Hematopoietic multipotent progenitor cell treated with erythropoietin and hydrocortisone succinate and interleukin-3 and kit ligand, for 6 days (in vitro differentiated cells): ENCODE measurements at regions not wholly inside any gene's neighbourhood (a gene's known extent, or its start where the extent isn't known, plus 50 kb on each side); places are given as distances from the start of the nearest gene placed in this dataset.

Experiments
- DNase-seq: peaks from one replicate; pipeline ENCODE4 v3.0.0-alpha.2; 2015

DNA sequence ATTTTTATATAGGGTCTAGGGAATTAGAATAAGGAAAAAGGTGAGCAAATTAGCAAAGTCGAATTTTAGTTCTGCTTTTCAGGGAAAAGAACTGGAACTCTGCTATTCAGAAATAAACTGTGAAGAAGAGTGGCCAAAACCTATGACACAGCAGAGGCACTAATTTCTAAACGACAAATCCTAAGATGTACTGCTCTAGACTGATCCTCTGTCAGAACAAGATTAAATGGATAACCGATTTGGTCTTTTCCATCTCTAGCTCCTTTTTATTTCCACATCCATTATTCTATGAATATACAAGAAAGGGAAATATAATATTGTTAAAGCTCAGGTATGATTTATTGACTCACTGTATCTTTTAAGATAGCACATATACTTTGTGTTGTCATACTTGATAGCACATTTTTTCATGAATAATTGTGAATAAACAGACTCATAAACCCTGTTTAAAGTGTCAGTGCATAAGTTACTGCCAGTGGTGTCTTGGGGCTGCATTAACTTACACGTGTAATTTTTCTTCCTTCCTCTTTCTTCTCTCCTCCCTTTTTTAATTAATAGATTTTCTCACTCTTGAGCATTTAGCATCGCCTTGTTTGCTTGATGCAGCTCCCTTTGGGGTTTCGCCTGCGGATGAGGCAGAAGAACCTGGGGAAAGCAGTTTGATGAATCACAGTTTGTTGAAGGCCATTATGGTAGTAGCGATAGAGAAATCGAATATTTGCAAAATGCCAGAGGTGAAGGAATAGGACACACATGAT is 496.6 kb downstream of the ADGRL2 start:
- DNase-seq, result no peak

DNA sequence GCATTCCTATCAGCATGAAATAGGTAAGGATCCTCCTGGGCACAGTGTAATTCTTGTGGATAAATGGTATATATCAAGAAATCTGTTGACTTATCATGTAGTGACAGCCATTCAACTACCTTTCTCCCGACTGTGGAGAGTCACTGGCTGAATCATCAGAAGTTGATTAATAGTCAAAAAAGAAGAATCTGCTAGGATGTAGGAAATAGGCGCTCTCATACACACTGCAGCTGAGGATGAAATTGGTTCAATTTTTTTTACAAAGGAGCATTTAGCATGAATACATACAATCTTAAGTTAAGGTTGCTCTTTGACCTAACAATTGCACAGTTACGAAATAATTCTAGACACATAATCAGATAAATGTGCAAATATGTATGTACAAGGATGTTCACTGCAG is 486.8 kb downstream of the ADGRL2 start:
- no peak for DNase-seq

DNA sequence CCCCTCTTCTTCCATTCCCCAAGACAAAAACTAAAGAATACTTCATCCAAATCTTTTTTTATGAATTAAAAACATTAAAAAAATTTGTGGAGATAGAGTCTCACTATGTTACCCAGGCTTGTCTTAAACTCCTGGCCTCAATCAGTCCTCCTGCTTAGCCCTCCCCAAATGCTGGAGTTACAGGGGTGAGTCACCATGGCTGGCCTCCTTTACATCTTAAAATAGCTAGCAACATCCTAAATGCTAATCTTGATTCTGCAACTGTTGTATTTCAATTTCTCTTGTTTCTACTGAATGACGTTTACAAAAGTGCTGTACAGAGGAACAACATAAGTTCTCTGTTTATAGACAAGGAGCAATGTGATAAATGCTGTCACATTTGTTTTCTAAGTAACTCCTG is 483.5 kb downstream of the ADGRL2 start:
- DNase-seq, result no peak

DNA sequence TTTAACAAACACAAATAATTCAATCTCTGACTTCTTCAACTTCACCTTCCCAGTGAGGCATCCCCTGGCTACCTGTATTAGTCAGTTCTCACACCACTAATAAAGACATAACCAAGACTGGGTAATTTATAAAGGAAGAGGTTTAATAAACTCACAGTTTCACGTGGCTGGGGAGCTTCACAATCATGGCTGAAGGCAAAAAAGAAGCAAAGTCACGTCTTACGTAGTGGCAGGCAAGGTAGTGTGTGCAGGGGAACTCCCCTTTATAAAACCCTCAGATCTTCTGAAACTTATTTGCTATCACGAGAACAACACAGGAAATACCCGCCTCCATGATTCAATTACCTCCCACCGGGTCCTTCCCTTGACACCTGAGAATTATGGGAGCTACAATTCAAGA is 478.5 kb downstream of the ADGRL2 start:
- DNase-seq, result no peak

DNA sequence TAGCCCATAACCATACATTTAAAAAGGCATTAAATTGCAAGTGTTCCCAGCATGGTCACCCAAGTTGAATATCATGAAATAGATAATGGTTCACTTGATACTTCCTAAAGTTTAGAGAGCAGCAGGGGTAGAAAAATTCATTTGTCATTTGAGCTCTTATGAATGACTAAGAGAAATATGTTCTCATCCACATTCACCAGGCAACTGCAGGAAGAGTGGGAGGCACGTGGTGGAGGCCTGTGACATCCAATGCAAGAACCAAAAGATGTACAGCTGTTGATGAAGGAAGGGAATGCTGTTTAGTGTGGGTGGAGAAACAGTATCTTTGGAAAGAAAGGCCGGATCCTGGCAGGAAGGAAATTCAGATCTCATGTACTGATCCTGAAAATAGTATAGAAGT is 473.1 kb downstream of the ADGRL2 start:
- no peak for DNase-seq

DNA sequence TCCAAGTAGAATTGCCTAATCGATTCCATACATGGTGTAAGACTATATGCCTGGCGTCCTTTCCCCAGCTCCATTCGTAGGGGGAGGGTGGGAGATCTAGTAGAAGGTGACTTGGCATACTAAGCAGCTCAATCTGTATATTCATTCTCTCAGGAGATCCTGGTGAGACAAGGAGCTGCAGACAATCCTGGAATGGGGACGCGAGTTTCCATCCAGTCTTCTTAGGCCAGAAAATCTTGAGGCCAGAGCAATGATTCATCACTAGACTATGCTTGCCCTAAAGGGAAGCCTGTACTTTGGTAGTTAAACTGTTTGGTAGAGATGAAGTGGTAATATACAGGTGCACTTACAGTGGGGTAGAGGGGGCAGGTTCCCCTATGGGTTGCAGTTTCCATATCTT is 468.7 kb downstream of the ADGRL2 start:
- no peak for DNase-seq

DNA sequence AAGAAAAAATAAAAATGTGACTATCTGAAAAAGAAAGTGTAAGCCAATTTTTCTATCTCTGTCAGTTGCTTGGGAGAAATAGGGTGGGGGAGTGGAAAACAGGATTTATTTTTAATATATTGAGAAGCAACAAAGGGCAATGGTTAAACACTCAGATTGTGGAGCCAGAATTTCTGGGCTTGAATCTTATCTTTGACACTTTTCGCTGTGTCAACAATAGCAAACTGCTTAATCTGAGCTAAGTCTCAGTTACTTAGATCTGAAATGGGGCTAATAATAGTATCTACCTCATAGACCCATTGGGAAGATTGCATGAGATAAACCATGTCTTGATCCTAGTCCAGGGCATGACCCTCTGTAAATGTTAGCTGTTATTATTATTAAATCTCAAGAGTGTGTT is 468.1 kb downstream of the ADGRL2 start:
- DNase-seq, result no peak

DNA sequence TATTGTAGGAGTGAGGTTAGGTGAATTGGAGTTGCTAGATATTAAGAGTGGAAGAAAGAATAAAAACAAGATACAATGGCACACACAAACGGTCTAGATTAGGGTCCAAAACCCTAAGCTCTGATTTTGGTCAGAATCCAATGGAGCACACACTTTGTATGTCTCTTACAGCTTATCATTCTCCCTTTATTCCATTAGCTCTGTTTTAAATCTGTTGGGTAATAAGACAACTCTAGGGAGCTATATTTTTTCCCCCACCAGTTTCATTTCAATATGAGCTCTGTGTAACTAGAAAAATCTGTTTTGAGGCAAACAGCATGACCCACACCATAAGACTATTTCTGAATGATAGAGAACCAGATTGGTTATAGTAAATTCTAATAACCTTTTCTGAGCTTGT is 465.6 kb downstream of the ADGRL2 start:
- no peak for DNase-seq

DNA sequence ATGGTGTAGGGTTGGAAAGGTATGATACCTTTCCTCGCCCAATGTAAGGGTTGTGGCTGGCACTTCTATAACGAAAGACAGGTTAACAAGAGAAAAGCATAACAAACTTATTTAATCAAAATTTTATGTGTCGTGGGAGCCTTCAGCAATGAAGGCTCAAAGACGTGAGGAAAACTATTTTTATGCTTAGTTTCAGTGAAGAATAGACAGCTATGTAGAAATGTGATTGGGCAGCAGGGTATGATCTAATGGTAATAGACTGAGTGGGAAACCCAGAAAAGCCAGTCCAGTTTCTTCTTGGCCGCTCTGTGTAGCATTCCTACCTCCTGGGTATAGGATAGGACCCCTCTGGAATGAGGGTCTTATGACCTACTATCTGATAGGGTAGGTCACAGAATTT is 464.7 kb downstream of the ADGRL2 start:
- DNase-seq, result no peak

DNA sequence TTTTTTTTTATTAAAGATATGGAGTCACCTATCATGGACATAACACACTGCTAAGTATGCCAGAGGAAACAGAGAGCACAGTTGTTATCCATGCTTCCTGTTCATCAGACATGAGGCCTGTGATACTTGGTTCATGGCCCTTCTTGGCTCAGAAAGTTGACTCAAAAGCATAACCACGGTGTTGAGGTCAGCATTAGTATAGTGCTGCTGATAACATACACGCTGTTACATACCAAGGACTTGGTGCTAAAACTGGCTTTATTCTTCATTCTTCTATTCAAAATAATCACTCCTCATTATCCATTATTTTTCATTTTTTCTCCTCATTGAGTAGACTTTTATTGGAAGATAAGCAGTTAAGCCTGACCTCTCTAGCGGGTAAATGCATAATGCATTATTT is 464.1 kb downstream of the ADGRL2 start:
- DNase-seq, result no peak

DNA sequence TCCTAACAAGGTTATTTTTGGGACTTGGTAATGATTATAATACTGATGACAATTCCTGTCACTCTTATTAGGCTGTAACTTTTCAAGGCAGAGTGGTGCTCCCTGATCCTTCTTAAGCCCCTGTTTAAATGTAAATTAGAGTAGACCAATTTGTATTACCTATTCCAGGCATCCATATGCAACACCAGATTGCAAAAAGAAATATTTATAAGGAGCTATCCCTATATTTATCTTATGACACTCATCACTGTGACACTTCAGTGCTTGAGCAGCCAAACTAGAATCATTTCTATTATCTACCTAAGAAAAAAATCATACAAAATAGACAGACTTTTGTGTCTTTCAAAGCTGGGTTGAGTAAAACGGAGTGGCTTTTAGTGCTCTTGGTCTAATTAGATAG is 462.7 kb downstream of the ADGRL2 start:
- DNase-seq, result no peak

DNA sequence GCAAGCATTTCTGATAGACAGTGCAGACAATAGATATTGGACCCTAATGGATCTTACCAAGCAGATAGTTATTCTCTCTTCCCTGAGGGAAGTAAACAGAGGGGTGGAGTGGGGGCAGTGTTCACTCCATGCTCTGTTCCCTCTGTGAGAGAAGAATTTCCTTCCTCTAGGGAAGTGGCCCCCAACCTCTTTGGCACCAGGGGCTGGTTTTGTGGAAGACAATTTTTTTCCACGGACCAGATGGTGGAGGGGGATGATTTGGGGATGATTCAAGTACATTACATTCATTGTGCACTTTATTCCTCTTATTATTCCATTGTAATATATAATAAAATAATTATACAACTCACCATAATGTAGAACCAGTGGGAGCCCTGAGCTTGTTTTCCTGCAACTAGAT is 459.9 kb downstream of the ADGRL2 start:
- no peak for DNase-seq

DNA sequence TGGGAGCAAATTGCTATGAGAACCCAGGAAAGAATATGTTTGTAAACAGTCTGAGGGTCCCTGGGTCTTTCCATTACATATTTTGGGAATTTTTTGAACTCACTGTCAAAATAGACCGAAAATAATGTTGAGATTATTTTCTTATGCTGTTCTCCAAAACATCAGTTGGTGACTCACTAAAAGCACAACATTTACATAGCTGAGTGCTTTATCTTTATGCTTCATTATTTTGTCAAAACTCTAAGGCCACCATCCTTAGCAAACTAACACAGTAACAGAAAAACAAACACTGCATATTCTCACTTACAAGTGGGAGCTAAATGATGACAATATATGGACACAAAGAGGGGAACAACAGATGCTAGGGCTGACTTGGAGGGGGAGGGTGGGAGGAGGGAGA is 459.3 kb downstream of the ADGRL2 start:
- DNase-seq, result no peak

DNA sequence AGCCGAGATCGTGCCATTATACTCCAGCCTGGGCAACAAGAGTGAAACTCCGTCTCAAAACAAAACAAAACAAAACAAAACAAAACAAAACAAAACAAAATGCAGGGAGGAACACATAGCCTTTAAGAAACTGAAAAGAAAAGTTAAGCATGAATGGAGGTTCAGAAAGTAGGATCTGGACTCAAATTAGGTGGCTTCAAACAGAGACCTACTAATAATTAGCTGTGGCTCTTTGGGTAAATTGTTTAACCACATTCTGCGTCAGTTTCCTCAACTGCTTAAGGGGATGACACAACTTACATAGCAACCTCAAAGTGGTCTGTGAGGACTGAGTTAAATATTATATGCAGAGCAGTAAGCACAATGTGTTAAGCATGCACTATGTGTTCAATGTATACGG is 458.2 kb downstream of the ADGRL2 start:
- DNase-seq, result no peak

DNA sequence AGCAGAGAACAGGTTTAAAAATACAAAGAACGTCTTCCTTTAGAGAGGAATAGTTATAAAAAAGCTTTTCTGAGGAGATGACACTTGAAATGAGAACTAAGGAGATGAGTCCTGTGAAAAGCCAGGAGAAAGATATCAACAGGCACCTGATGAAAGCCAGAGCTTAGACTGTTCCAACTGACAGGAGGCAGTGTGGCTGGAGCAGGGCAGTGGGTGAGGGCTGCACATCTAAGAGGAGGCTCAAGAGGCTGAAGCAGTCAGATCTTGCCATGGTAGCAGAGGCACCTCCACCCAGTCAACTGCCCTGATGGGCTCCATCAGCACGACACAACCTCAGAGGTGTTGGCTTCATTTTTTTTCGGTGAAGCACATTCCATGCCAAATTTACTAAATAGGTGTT is 445.3 kb downstream of the ADGRL2 start:
- DNase-seq, result no peak

DNA sequence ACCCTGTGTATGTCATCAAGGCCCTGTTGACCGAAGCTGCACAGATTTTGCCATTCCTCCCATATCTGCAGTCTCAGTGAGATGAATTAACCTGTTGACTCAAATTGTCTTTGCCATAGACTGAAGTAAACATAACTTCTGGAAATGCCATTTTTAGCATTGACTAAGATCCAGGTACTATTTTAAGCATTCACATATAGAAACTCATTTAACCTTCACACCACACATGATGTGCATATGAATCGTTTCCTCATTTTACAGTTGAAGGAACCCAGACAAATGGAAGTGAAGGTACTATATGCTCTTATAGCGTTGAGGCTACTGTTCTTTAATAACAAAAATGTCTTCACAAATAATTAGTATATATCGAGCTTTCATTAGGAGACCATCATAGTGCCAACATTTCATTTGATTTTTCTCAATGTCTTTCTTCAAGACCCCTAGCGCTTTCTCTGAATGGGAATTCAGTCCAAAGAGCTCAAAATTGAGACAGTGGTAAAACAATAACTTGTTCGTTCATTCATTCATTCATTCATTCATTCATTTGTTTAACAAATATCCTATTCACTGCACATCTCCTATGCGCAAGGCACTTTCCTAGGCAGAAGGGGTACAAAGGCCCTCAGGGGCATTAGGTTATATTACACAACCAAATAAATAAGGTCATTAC is 444.7 kb downstream of the ADGRL2 start:
- no peak for DNase-seq

DNA sequence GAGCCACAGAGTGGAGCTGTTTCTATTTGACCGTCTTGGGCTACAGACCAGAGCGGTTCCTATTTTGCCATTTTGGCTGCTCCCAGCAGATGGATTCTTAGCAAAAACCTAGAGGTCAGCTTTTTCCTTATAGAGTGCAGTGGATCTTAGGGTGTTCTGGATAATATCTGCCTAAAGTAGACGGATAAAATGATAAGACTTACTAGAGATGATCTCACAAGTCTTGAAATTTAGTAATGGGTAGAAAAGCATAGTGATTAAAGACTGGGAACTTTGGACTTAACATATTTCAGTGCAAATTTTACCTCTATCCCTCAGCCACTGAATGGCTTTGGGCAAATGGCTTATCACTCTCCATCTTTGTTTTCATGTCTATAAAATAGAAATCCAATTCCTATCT is 439.8 kb downstream of the ADGRL2 start:
- DNase-seq, result no peak

DNA sequence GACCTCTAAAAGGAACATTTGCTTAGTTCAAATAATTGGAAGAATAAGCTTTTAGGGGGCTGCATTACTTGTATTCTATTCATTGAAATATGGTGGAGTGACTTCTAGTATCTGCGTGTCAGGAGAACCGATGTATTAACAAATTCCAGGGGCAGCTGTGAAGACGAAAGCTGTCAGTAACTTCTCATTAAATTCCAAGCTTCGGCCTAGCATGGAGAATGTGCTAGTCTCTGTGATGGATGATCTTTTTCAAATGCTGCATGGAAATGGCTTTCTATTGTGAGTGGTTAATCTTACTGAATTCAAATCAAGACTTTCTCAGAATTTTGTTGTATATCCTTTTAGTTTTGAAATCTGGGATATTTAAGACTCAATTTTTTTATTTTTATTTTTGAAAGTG is 429.9 kb downstream of the ADGRL2 start:
- no peak for DNase-seq

DNA sequence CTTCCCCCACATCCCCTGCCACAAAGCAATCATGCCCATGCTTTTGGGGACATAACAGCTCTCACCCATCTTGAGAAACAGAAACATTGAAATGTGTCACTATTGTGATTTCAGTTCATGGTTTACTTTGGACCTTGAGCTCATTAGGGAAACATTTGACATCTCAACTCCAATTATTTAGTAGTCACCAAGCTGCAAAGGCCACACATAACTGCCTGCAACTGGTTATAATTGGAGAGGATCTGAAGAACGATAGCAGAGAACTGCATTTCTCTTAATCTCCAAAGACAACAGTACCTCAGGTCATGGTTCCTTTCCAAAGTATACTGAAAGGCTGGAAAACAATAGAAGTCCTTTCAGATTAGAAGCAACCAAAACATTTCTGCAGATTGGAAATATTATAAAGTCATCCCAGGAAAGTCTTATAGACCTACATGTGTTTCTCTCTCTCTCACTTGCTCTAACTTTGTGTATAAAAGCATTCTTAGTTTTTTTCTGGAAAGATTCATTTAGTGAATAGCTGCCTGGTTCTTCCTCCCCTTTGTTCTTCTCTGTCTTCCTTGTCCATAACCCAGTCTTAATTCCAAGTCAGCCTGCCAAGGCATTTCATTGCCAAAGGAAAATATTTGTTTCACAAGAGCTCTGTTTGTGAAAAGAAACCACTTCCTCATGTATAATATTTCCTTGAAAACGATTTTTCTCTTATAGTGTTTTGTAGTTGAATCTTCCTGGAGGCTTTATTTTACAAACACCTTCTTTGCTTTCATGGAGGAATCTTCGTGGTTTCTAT is 426.8 kb downstream of the ADGRL2 start:
- peak; percentile 1 for DNase-seq

DNA sequence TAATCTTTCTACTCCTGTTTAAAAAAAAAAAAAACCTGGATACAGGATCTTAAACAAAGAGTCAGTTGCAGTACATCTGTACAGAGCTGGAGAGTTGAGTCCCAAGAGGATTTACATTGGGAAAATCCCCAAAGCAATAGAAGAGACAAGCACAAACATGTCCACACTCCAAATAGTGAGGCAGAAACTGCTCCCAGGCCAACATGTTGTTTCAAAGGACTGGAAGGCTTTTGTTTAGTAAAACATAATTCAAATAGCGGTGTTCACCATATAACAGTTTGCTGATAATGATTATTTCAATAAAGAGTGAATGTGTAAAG is 425.4 kb downstream of the ADGRL2 start:
- DNase-seq, result no peak

DNA sequence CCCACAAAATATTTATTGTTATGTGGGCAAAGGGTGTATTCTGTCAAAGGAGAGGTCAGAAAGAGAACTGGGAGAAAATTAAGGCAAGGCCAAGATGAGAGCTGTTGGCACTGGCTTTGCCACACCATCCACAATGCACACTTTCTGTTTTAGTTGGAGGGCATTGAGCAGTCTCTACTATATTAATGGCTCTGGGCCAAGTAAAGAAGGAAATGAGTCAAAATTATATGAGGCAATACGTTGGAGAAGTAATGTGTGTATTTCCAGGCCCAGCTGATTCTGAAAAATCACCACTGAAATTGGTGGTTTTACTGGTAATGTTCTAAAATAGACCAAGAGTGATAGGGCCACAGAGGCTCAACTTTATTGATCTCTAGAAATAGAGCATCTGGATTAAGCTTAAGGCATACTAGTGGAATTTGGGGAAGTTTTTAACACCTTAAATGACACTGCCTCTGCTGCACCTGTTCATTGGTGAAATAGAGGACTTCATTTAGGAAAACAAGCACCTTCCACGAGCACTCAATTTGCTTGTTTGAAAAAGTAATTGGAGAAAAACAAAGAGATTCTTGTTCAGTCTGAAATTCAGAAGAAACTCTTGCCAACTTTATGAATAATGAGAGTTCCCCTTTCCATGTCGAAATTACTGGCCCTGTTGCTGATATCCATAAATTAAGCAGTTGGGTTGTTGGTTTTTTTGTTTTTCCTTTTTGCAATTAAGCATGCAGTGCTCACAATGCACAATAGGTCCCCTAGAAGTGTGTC is 424.9 kb downstream of the ADGRL2 start:
- DNase-seq, result peak; percentile 36

DNA sequence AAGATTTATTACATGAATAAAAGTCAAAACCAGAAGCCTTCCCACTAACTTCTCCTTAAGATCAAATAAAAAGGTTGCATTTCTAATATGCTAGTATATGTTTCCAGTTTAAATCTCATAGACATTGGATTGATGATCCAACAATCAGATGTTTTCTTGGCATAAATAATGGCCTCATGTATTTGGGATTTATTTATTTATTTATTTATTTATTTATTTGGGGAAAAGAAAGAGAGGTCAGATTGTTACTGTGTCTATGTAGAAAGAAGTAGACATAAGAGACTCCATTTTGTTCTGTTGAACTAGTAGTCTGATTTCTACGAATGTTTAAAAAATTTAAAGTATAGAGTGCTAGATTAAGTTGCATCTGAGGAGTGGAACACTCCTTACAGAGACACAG is 422.4 kb downstream of the ADGRL2 start:
- no peak for DNase-seq

DNA sequence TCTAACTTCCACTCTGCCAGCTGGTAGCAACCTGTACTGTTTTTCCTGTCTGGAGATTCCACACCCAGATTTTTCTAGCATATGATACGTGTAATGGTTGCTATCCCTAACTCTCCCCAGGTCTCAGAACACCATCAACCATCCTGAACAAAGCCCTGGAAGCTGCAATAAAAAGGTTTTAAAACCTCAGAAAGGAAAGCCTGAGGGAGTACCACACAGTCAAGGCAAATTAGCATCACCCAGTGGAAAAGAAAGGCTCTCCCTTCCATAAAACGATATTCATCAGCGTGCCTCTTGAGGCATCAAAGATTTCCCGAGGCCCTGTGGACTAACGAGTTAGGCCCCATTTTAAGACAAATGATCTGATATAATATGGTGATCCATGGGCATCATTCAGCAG is 421.0 kb downstream of the ADGRL2 start:
- DNase-seq, result no peak

DNA sequence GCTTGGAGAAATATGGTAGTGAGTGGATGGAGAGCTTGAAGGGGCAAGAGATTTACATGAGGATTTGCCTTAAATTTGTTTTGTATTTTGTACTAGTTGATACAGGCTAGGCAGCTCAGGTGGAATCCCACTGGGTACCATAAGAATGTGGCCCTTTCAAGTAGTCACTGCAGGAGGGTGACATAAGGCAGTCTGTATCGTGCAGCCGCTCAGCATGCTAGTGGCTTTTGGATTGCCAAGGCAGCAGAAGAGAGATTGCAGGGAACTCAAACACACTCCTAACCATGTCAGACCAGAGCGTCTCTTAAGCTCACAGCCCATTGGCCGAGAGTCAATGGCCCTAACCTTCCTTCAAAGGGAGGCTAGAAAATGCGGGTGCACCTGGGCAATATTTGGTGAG is 420.0 kb downstream of the ADGRL2 start:
- DNase-seq, result no peak
